GM23338 (cell line): ENCODE measurements at regions not wholly inside any gene's neighbourhood (a gene's known extent, or its start where the extent isn't known, plus 50 kb on each side); places are given as distances from the start of the nearest gene placed in this dataset.

Source experiments
- ATAC-seq: fragments of 200-7000 bp; cut with Tn5 transposase; 3 replicates; pipeline ENCODE4 v1.9.1; 2020
- DNase-seq: peaks from one replicate; pipeline ENCODE4 v3.0.0-alpha.2; 2015; ENCODE audit warnings: low spot score
- H2AFZ ChIP-seq: fragments of 200-600 bp; sonication (generic); 2 replicates; pipeline ENCODE4 v1.8.0; 2016; ENCODE audit warnings: antibody characterized with exemption, mild to moderate bottlenecking, moderate library complexity
- H3F3A ChIP-seq: fragments of 200-600 bp; sonication (generic); replicated peaks from 2 replicates; pipeline ENCODE4 v1.8.0; 2017; ENCODE audit warnings: antibody characterized with exemption, mixed run types, low read depth
- H3K27ac ChIP-seq: fragments of 200-600 bp; sonication (generic); 2 replicates; pipeline ENCODE4 v1.6.1; 2016; ENCODE audit warnings: low read depth
- H3K27me3 ChIP-seq: fragments of 200-600 bp; sonication (generic); 2 replicates; pipeline ENCODE4 v1.8.0; 2016; ENCODE audit warnings: mild to moderate bottlenecking, mixed run types, moderate library complexity; ENCODE audit not compliant: insufficient read depth
- H3K36me3 ChIP-seq: fragments of 200-600 bp; sonication (generic); 2 replicates; pipeline ENCODE4 v1.8.0; 2016; ENCODE audit warnings: mild to moderate bottlenecking; ENCODE audit not compliant: insufficient read depth
- H3K4me1 ChIP-seq: fragments of 200-600 bp; sonication (generic); 2 replicates; pipeline ENCODE4 v1.8.0; 2016; ENCODE audit warnings: mild to moderate bottlenecking, moderate library complexity; ENCODE audit not compliant: insufficient read depth
- H3K4me2 ChIP-seq: fragments of 200-600 bp; sonication (generic); 2 replicates; pipeline ENCODE4 v1.7.1; 2017; ENCODE audit warnings: mixed run types
- H3K4me3 ChIP-seq: fragments of 200-600 bp; sonication (generic); 2 replicates; pipeline ENCODE4 v1.6.1; 2016; ENCODE audit warnings: mixed run types
- H3K79me2 ChIP-seq: fragments of 200-600 bp; sonication (generic); replicated peaks from 2 replicates; pipeline ENCODE4 v1.8.0; 2017; ENCODE audit warnings: mild to moderate bottlenecking; ENCODE audit not compliant: insufficient read depth
- H3K9me2 ChIP-seq: fragments of 200-600 bp; sonication (generic); 2 replicates; pipeline ENCODE4 v1.8.0; 2017; ENCODE audit not compliant: insufficient read depth
- H4K20me1 ChIP-seq: fragments of 200-600 bp; sonication (generic); replicated peaks from 2 replicates; pipeline ENCODE4 v1.8.0; 2017; ENCODE audit warnings: mild to moderate bottlenecking; ENCODE audit not compliant: insufficient read depth
- H3K27ac Mint-ChIP-seq: 2 replicates; pipeline ENCODE4 v1.8.0; 2020; ENCODE audit warnings: inconsistent platforms, mild to moderate bottlenecking, moderate library complexity, mixed read lengths
- H3K27me3 Mint-ChIP-seq: 3 replicates; pipeline ENCODE4 v1.8.0; 2022; ENCODE audit warnings: low read depth, mild to moderate bottlenecking, moderate library complexity, mixed read lengths, inconsistent platforms; ENCODE audit not compliant: insufficient read depth, poor library complexity
- H3K36me3 Mint-ChIP-seq: 3 replicates; pipeline ENCODE4 v1.8.0; 2021; ENCODE audit warnings: low read depth, mild to moderate bottlenecking, inconsistent platforms, moderate library complexity, mixed read lengths
- H3K4me1 Mint-ChIP-seq: 3 replicates; pipeline ENCODE4 v1.8.0; 2020; ENCODE audit warnings: mild to moderate bottlenecking, inconsistent platforms, mixed read lengths
- H3K4me3 Mint-ChIP-seq: 3 replicates; pipeline ENCODE4 v1.8.0; 2021; ENCODE audit warnings: moderate library complexity, mild to moderate bottlenecking, inconsistent platforms, mixed read lengths
- H3K9me3 Mint-ChIP-seq: 3 replicates; pipeline ENCODE4 v1.8.0; 2020; ENCODE audit warnings: moderate library complexity, mild to moderate bottlenecking, inconsistent platforms, mixed read lengths
- CREB1 ChIP-seq: fragments of 250-450 bp; sonication (Bioruptor Pico); IDR thresholded peaks from 2 replicates; pipeline ENCODE4 v1.5.0; 2020; ENCODE audit warnings: low read depth, mild to moderate bottlenecking, moderate library complexity
- EZH2 ChIP-seq: fragments of 200-600 bp; sonication (generic); IDR thresholded peaks from one replicate; pipeline ENCODE4 v1.8.0; 2017; ENCODE audit warnings: antibody characterized with exemption, mild to moderate bottlenecking, low read depth; ENCODE audit not compliant: unreplicated experiment
- EZH2phosphoT487 ChIP-seq: fragments of 200-600 bp; sonication (generic); IDR thresholded peaks from one replicate; pipeline ENCODE4 v1.8.1; 2018; ENCODE audit warnings: antibody characterized with exemption; ENCODE audit not compliant: unreplicated experiment
- JUNB ChIP-seq: IDR thresholded peaks from one replicate; pipeline ENCODE4 v1.6.1; 2016; ENCODE audit warnings: antibody characterized with exemption; ENCODE audit not compliant: unreplicated experiment
- NANOG ChIP-seq: IDR thresholded peaks from 2 replicates; pipeline ENCODE4 v1.6.1; 2016; ENCODE audit warnings: antibody characterized with exemption, borderline replicate concordance
- POLR2AphosphoS5 ChIP-seq: IDR thresholded peaks from 2 replicates; pipeline ENCODE4 v1.6.1; 2016; ENCODE audit warnings: antibody characterized with exemption, low read depth
- REST ChIP-seq: IDR thresholded peaks from one replicate; pipeline ENCODE4 v1.6.1; 2018; ENCODE audit warnings: antibody characterized with exemption; ENCODE audit not compliant: unreplicated experiment
- STAT1 ChIP-seq: IDR thresholded peaks from one replicate; pipeline ENCODE4 v1.6.1; 2016; ENCODE audit warnings: antibody characterized with exemption; ENCODE audit not compliant: unreplicated experiment
- ZNF114 ChIP-seq: fragments of 250-450 bp; sonication (Bioruptor Pico); IDR thresholded peaks from 2 replicates; pipeline ENCODE4 v1.5.0; 2020; ENCODE audit warnings: mild to moderate bottlenecking, moderate library complexity
- ZNF331 ChIP-seq: fragments of 250-450 bp; sonication (Bioruptor Pico); IDR thresholded peaks from 2 replicates; pipeline ENCODE4 v1.5.0; 2020; ENCODE audit warnings: low read depth, mild to moderate bottlenecking, moderate library complexity
- TF ChIP-seq, protein P1 (sequence below), 2 experiments: fragments of 200-600 bp in 1 of 2; sonication (generic) in 1 of 2; conservative IDR thresholded peaks; 2 replicates each; pipeline versions ENCODE4 v1.5.1 to v1.6.1; 2016 to 2017; ENCODE audit warnings: antibody characterized with exemption in 2 of 2, low read depth in 2 of 2, mild to moderate bottlenecking in 2 of 2, moderate library complexity in 1 of 2
- TF ChIP-seq, protein P2 (sequence below): fragments of 250-450 bp; sonication (Bioruptor Pico); IDR thresholded peaks from 2 replicates; pipeline ENCODE4 v1.5.0; 2020; ENCODE audit warnings: mild to moderate bottlenecking, moderate library complexity
- TF ChIP-seq, protein P3 (sequence below): IDR thresholded peaks from 2 replicates; pipeline ENCODE4 v1.6.1; 2016; ENCODE audit warnings: antibody characterized with exemption

DNA sequence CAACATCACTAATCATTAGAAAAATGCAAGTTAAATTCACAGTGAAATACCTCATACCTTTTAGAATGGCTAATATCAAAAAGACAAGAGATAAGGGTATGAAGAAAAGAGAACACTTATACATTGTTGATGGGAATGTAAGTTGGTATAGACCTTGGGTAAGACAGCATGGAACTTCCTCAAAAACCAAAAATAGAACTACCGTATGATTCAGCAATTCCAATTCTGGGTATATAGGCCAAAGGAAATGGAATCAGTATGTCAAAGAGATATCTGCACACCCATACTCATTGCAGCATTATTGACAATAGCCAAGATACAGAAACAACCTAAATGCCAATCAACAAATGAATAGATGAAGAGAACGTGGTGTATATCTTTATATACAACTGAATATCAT, 166.8 kb upstream of the LRRN1 start:
- Histone ChIP-seq H3K79me2 (no peaks in the 10 kb centered on the region), H3K4me1 (no peaks in the 10 kb centered on the region), H3F3A (no peaks in the 10 kb centered on the region), H3K27me3 (no peaks in the 10 kb centered on the region), H3K36me3 (no peaks in the 10 kb centered on the region), H3K4me2 (no peak overlapping the region), H4K20me1 (no peaks in the 10 kb centered on the region), H3K9me2 (no peaks in the 10 kb centered on the region), H3K4me3 (no peak overlapping the region), H2AFZ (no peak overlapping the region), H3K27ac (no peak overlapping the region)
- Mint-ChIP-seq H3K4me3 (no peak overlapping the region), H3K36me3 (peaks cover 18% of the 10 kb centered on the region; the same call in 2 of the 3 replicates), H3K27ac (no peak overlapping the region), H3K4me1 (no peaks in the 10 kb centered on the region), H3K9me3 (peaks cover 95% of the 10 kb centered on the region), H3K27me3 (peaks cover 3% of the 10 kb centered on the region)
- DNase-seq, result no peak
- TF ChIP-seq CREB1 (CRISPR knock-in tag) (no peak), JUNB (no peak), EZH2phosphoT487 (no peak), ZNF114 (CRISPR knock-in tag) (no peak), NANOG (no peak), STAT1 (no peak), REST (no peak), POLR2AphosphoS5 (no peak), ZNF331 (CRISPR knock-in tag) (no peak), EZH2 (no peak)
- TF ChIP-seq, protein P1, sequence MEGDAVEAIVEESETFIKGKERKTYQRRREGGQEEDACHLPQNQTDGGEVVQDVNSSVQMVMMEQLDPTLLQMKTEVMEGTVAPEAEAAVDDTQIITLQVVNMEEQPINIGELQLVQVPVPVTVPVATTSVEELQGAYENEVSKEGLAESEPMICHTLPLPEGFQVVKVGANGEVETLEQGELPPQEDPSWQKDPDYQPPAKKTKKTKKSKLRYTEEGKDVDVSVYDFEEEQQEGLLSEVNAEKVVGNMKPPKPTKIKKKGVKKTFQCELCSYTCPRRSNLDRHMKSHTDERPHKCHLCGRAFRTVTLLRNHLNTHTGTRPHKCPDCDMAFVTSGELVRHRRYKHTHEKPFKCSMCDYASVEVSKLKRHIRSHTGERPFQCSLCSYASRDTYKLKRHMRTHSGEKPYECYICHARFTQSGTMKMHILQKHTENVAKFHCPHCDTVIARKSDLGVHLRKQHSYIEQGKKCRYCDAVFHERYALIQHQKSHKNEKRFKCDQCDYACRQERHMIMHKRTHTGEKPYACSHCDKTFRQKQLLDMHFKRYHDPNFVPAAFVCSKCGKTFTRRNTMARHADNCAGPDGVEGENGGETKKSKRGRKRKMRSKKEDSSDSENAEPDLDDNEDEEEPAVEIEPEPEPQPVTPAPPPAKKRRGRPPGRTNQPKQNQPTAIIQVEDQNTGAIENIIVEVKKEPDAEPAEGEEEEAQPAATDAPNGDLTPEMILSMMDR (conservative IDR thresholded peaks at IDR 0.05; ENCODE audit: low read depth in 2 of 2), result no peak
- TF ChIP-seq, protein P2, sequence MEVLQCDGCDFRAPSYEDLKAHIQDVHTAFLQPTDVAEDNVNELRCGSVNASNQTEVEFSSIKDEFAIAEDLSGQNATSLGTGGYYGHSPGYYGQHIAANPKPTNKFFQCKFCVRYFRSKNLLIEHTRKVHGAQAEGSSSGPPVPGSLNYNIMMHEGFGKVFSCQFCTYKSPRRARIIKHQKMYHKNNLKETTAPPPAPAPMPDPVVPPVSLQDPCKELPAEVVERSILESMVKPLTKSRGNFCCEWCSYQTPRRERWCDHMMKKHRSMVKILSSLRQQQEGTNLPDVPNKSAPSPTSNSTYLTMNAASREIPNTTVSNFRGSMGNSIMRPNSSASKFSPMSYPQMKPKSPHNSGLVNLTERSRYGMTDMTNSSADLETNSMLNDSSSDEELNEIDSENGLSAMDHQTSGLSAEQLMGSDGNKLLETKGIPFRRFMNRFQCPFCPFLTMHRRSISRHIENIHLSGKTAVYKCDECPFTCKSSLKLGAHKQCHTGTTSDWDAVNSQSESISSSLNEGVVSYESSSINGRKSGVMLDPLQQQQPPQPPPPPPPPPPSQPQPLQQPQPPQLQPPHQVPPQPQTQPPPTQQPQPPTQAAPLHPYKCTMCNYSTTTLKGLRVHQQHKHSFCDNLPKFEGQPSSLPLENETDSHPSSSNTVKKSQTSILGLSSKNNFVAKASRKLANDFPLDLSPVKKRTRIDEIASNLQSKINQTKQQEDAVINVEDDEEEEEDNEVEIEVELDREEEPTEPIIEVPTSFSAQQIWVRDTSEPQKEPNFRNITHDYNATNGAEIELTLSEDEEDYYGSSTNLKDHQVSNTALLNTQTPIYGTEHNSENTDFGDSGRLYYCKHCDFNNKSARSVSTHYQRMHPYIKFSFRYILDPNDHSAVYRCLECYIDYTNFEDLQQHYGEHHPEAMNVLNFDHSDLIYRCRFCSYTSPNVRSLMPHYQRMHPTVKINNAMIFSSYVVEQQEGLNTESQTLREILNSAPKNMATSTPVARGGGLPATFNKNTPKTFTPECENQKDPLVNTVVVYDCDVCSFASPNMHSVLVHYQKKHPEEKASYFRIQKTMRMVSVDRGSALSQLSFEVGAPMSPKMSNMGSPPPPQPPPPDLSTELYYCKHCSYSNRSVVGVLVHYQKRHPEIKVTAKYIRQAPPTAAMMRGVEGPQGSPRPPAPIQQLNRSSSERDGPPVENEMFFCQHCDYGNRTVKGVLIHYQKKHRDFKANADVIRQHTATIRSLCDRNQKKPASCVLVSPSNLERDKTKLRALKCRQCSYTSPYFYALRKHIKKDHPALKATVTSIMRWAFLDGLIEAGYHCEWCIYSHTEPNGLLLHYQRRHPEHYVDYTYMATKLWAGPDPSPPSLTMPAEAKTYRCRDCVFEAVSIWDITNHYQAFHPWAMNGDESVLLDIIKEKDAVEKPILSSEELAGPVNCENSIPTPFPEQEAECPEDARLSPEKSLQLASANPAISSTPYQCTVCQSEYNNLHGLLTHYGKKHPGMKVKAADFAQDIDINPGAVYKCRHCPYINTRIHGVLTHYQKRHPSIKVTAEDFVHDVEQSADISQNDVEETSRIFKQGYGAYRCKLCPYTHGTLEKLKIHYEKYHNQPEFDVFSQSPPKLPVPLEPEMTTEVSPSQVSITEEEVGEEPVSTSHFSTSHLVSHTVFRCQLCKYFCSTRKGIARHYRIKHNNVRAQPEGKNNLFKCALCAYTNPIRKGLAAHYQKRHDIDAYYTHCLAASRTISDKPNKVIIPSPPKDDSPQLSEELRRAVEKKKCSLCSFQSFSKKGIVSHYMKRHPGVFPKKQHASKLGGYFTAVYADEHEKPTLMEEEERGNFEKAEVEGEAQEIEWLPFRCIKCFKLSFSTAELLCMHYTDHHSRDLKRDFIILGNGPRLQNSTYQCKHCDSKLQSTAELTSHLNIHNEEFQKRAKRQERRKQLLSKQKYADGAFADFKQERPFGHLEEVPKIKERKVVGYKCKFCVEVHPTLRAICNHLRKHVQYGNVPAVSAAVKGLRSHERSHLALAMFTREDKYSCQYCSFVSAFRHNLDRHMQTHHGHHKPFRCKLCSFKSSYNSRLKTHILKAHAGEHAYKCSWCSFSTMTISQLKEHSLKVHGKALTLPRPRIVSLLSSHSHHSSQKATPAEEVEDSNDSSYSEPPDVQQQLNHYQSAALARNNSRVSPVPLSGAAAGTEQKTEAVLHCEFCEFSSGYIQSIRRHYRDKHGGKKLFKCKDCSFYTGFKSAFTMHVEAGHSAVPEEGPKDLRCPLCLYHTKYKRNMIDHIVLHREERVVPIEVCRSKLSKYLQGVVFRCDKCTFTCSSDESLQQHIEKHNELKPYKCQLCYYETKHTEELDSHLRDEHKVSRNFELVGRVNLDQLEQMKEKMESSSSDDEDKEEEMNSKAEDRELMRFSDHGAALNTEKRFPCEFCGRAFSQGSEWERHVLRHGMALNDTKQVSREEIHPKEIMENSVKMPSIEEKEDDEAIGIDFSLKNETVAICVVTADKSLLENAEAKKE (CRISPR knock-in tag), result no peak
- TF ChIP-seq, protein P3, sequence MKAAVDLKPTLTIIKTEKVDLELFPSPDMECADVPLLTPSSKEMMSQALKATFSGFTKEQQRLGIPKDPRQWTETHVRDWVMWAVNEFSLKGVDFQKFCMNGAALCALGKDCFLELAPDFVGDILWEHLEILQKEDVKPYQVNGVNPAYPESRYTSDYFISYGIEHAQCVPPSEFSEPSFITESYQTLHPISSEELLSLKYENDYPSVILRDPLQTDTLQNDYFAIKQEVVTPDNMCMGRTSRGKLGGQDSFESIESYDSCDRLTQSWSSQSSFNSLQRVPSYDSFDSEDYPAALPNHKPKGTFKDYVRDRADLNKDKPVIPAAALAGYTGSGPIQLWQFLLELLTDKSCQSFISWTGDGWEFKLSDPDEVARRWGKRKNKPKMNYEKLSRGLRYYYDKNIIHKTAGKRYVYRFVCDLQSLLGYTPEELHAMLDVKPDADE, result no peak
- ATAC-seq, result no peak
